ENCODE measurements at regions not wholly inside any gene's neighbourhood (a gene's known extent, or its start where the extent isn't known, plus 50 kb on each side); places are given as distances from the start of the nearest gene placed in this dataset.

- no peaks in the 10 kb centered on the region for H3K36me3 ChIP-seq
- no peak for ATAC-seq
- intact Hi-C loops (cut with DNase I), result no loop called here
- H3K9me3 ChIP-seq, result peaks cover 0 to 6% of the 10 kb centered on the region in 2 donors
- no peak overlapping the region for H3K27ac ChIP-seq
- TF ChIP-seq CTCF (IDR thresholded peaks at IDR 0.05), result no peak
- no peaks in the 10 kb centered on the region for H3K4me1 ChIP-seq
- H3K27me3 ChIP-seq, result no peaks in the 10 kb centered on the region
- H3K4me3 ChIP-seq, result no peak overlapping the region
- DNase-seq, result no peak
Measured at GRCh38 chr5:152277936-152278335, 127.1 kb downstream of the NMUR2 start.

GRCh38 chr5:152274224-152274623 is 130.9 kb downstream of the NMUR2 start:
- H3K4me3 ChIP-seq, result no peak overlapping the region

GRCh38 chr5:152271420-152271819 is 133.7 kb downstream of the NMUR2 start:
- TF ChIP-seq CTCF (IDR thresholded peaks at IDR 0.05), result no peak
- H3K36me3 ChIP-seq, result no peaks in the 10 kb centered on the region
- no peaks in the 10 kb centered on the region for H3K9me3 ChIP-seq
- no peaks in the 10 kb centered on the region for H3K27me3 ChIP-seq
- no peak overlapping the region for H3K27ac ChIP-seq
- DNase-seq (peak in 1 of 4 donors; percentile 21), ATAC-seq (peak; percentile 52)
- intact Hi-C loops (cut with DNase I), result no loop called here
- H3K4me3 ChIP-seq, result no peak overlapping the region
- H3K4me1 ChIP-seq, result no peaks in the 10 kb centered on the region

More at GRCh38 chr5:152274224-152274623, 130.9 kb downstream of the NMUR2 start:
- H3K9me3 ChIP-seq, result no peaks in the 10 kb centered on the region
- DNase-seq (no peak), ATAC-seq (no peak)
- H3K27ac ChIP-seq, result no peak overlapping the region
- TF ChIP-seq CTCF (IDR thresholded peaks at IDR 0.05), result no peak
- intact Hi-C loops (cut with DNase I), result no loop called here
- no peaks in the 10 kb centered on the region for H3K4me1 ChIP-seq
- H3K27me3 ChIP-seq, result no peaks in the 10 kb centered on the region
- no peaks in the 10 kb centered on the region for H3K36me3 ChIP-seq

- intact Hi-C loops (cut with DNase I), result no loop called here
- DNase-seq, result peak in 1 of 4 donors; percentile 24
- Histone ChIP-seq H3K27ac (no peak overlapping the region), H3K4me3 (no peak overlapping the region), H3K9me3 (no peaks in the 10 kb centered on the region), H3K4me1 (no peaks in the 10 kb centered on the region), H3K36me3 (no peaks in the 10 kb centered on the region), H3K27me3 (no peaks in the 10 kb centered on the region)
- ATAC-seq, result peak; percentile 25
- no peak for TF ChIP-seq CTCF (IDR thresholded peaks at IDR 0.05)
Measured at GRCh38 chr5:152270096-152270495, 135.0 kb downstream of the NMUR2 start.

GRCh38 chr5:152269533-152269932 is 135.5 kb downstream of the NMUR2 start:
- no peaks in the 10 kb centered on the region for H3K4me1 ChIP-seq
- TF ChIP-seq CTCF (IDR thresholded peaks at IDR 0.05), result no peak
- H3K27me3 ChIP-seq, result no peaks in the 10 kb centered on the region
- intact Hi-C loops (cut with DNase I), result no loop called here
- ATAC-seq, result no peak
- H3K4me3 ChIP-seq, result no peak overlapping the region
- H3K27ac ChIP-seq, result no peak overlapping the region
- H3K36me3 ChIP-seq, result no peaks in the 10 kb centered on the region
- no peaks in the 10 kb centered on the region for H3K9me3 ChIP-seq
- no peak for DNase-seq

All from left lung (tissue), 4 donors.